NCI-H748 (cell line): ENCODE measurements at regions not wholly inside any gene's neighbourhood (a gene's known extent, or its start where the extent isn't known, plus 50 kb on each side); places are given as distances from the start of the nearest gene placed in this dataset.

Experiments used
- DNase-seq: peaks from one replicate; lab custom pipeline; 2025; ENCODE audit not compliant: unreplicated experiment; lab: John Stamatoyannopoulos, UW

GRCh38 chr3:182527745-182528144 is 265.6 kb upstream of the ATP11B start:
- no peak for DNase-seq

DNA sequence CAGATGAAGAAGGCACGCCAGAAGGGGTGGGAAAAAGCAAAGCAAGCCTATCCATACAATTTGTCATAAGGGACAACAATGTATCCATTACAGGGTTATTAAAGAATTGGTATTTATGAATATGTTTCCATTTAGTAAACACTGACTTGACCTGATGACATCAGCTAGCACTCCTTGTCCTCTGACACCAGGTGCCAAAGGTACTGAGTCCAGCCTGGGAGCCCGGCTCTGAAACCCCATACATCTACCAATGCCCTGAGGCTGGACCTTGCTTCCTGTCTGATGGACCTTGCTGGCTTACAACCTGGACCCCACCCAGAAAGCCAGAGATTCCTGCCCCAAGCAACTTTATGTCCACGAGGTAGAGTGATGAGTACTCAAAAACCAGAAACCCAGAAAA is 263.0 kb upstream of the ATP11B start:
- DNase-seq = no peak

- peak; percentile 91 for DNase-seq
Measured at GRCh38 chr3:182533394-182533793, 259.9 kb upstream of the ATP11B start.

DNA sequence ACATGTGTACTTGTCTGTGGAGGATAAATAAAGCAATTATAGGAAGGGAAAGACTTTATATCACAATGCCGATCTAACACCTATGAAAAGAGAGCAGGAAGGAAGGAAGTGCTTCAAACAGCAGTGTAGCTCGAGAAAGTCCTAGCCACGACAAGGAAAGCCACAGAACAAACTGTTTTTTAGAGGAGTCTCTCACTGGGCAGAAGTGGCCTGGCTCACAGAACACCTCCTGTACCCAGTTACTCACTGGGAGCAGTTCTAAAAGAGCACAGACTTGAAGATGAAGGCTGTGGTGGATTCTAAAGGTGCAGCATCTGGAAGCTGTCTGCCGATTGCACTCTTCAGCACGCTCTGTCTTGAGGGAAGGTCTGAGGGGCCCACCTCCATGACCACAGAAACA is 248.8 kb upstream of the ATP11B start:
- DNase-seq = no peak

DNA sequence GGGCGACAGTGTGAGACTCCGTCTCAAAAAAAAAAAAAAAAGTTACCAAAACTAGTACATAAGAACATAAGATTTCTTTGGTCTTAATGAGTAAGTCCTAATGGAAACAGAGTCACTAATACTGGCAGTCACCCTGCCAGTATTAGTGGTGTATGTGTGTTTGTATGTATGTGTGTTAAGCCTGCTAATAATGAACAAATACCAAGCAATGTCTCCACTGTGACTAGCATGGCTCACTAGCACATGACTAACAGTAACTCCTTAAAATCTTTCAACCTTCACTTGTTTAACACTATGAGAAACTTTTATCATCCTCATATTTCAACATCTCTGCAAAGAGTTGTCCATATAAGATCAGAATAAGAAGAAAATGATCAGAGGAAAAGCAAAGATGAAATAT is 231.0 kb upstream of the ATP11B start:
- no peak for DNase-seq

- no peak for DNase-seq
Measured at GRCh38 chr3:182565916-182566796, 227.1 kb upstream of the ATP11B start.

GRCh38 chr3:182567700-182568099 is 225.6 kb upstream of the ATP11B start:
- DNase-seq = peak; percentile 22

GRCh38 chr3:182568261-182568660 is 225.0 kb upstream of the ATP11B start:
- DNase-seq = no peak

- no peak for DNase-seq
Measured at GRCh38 chr3:182568876-182569275, 224.4 kb upstream of the ATP11B start.

- no peak for DNase-seq
Measured at GRCh38 chr3:182570946-182571594, 222.2 kb upstream of the ATP11B start.

GRCh38 chr3:182575941-182576340 is 217.4 kb upstream of the ATP11B start:
- no peak for DNase-seq

GRCh38 chr3:182583545-182583944 is 209.8 kb upstream of the ATP11B start:
- DNase-seq = no peak

- DNase-seq = no peak
Measured at GRCh38 chr3:182585532-182586150, 207.7 kb upstream of the ATP11B start.

- DNase-seq = peak; percentile 25
Measured at GRCh38 chr3:182592747-182593146, 200.6 kb upstream of the ATP11B start.

GRCh38 chr3:182596676-182597410 is 196.5 kb upstream of the ATP11B start:
- peak; percentile 95 for DNase-seq

DNA sequence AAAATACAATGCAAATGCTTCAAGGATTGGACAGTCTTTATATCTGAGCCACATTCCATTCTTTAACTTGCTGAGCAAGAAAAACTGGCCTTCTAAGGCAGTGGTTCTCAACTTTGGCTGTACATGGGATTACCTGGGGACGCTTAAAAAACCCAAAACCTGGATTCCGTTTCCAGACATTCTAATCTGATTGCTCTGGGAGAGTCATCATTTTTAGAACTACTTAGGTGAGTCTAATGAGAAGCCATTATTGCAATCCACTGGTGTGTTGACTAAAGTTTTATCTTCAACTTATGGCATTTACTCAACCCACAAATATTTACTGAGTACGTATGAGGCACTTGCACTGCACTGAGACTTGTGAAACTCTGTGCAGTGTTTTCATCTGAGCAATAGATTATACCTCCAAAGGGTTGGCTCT is 195.7 kb upstream of the ATP11B start:
- DNase-seq = no peak

GRCh38 chr3:182601597-182601996 is 191.7 kb upstream of the ATP11B start:
- no peak for DNase-seq

DNA sequence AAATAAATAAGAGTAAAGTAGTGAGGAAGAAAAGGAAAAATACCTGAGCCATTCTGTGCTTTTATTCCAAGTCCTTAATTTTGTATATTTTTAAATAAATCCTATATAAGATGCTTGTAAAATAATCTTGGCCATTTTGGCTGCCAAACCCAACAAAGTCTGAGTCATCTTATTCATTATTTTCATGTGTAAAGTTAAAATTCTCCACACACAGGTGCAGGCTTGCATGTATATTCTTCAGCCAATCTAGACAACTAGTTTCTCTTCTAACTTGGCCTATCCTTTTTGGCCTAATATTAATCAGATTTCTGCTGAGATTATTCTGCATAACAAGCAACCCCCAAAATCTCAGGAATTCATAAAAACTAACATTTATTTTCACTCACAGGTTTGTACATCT is 189.8 kb upstream of the ATP11B start:
- no peak for DNase-seq

- DNase-seq = no peak
Measured at GRCh38 chr3:182605882-182606611, 187.3 kb upstream of the ATP11B start.

DNA sequence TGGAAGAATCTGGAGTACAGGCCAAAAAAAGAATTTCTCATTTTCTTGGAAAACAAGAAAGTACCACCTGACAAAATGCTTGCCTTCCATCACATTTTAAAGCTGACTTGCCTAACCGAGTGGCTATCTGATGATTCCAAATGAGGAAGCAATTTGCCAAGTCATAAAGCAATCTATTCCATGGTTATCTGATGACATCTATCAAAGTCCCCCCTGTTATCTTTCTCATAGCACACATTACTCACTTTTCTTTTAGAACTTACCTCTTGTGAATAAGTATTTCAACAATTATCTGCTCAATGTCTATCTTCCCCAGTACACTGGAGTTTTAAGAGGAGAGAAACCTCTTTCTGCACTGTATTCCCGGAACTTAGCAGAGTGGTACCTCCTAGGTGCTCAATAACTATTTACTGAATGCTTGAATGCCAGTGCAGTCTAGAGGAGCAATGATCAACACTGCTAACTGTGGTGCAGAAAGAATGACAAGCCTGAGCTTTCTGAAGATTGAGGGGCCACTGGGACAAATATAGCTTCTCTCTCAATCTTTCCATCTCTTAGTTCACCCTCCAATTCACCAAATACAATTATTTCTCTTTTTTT is 186.3 kb upstream of the ATP11B start:
- no peak for DNase-seq
